GM19328 (cell line): ENCODE measurements at regions not wholly inside any gene's neighbourhood (a gene's known extent, or its start where the extent isn't known, plus 50 kb on each side); places are given as distances from the start of the nearest gene placed in this dataset.

Experiments used
- ATAC-seq: cut with Tn5 transposase; IDR thresholded peaks from one replicate; pipeline ENCODE4 v1.9.1; 2021; ENCODE audit warnings: mild to moderate bottlenecking, moderate library complexity; ENCODE audit not compliant: unreplicated experiment

DNA sequence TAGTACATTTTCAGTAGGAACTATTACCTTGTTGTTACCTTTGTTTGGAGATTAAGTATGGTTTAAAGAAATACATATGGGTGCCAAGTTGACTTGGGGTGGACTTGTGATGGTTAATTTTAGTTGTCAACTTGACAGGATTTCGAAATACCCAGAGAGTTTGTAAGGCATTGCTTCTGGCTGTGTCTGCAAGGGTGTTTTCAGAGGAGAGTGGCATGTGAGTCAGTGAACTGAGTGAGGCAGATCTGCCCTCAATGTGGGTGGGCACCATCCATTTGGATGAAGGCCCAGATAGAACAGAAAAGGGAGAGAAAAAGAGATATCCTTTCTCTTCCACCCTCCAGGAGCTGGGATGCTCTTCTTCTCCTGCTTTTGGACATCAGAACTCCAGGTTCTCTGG is 315.5 kb downstream of the GPATCH2 start:
- ATAC-seq = no peak

GRCh38 chr1:217313096-217313495 is 317.8 kb downstream of the GPATCH2 start:
- no peak for ATAC-seq

- ATAC-seq = no peak
Observed at GRCh38 chr1:217311766-217312165, 319.1 kb downstream of the GPATCH2 start.

DNA sequence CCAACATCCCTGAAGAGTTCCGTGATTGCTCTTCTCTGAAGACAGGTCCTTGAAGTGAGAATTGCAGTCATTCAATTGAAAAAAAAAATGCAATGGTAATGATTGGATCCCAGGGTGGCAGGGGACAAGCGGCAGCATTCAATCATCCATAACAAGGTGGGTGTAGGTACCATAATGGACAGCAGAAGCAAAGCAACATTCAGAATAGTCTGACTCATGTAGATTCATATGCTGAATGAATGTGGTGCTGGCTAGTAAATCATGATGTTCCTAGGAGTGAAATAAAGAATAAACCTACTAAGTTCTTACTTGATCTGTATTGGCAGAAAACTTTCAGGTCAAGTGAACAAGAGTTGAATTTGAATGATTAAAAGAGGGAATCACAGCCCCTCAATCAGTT is 319.6 kb downstream of the GPATCH2 start:
- ATAC-seq = no peak

DNA sequence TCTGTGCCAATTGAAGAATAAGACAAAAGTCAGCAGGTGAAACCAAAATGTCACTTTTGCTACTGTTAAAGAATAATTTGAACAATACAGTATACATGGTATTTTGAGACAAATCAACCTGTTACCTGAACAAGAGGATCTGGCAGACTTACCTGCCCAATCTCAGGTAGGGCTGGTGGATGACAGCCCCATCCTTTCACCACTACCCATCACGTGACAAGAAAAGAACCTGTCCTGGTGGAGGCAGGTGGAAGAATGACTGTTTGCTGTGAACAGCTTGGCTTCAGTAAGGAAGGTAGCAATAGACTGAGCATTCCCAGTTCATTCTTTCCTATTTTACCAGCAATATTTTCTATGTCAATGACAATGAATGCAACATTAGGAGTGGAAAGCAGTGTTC is 349.6 kb downstream of the GPATCH2 start:
- ATAC-seq = no peak

DNA sequence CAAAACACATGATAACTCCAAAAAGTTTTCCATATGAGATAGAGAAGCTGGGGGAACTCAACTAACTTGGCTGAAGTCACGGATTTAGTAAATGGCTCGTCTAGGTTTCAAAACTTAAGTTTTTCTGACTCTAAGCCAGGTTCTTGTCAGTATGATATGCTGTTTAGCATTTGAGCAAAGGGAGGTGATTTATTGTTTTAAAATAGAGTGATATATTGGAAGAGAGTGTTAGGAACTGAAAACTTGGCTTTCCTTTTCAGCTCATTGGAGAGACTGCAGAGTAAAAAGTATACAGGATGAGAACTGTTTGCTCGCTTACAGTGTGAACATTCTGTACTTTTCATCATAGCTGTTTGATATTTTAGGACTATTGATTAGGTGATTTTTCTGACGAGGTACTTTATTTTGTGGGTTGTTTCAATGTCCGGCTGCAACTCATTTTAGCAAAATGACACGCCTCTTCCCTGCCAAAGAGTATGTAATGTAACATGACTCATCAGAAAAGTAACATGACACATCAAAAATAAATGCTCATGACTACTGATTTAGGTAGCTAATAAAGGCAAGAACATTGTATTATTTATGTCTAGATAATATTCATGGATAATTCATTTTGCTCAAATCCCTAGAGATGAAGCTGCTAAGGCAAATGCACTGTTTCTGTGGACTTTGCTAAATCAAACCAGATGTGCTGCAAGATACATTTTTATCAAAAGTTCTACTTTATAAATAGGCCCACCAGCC is 355.1 kb downstream of the GPATCH2 start:
- no peak for ATAC-seq

- no peak for ATAC-seq
Observed at GRCh38 chr1:217274927-217275654, 355.8 kb downstream of the GPATCH2 start.

DNA sequence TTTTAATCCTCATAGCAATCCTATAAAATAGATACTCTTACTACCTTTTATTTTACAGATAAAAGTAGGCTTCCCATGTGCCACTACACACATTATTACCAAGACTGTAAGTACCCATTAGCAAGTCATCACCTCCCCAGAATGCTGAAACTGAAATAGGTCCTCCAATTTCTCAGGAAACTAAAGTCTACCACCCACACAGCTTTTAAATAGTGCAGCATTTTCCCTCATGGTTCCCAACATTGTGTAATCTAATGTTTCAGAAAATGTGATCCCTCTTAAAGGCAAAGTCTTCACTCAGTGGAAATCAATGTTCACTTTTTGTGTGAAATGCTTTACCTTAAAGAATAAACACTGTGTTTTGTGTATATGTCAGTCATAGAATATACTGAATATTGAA is 356.5 kb downstream of the GPATCH2 start:
- ATAC-seq = no peak

- no peak for ATAC-seq
Observed at GRCh38 chr1:217273866-217274265, 357.0 kb downstream of the GPATCH2 start.

DNA sequence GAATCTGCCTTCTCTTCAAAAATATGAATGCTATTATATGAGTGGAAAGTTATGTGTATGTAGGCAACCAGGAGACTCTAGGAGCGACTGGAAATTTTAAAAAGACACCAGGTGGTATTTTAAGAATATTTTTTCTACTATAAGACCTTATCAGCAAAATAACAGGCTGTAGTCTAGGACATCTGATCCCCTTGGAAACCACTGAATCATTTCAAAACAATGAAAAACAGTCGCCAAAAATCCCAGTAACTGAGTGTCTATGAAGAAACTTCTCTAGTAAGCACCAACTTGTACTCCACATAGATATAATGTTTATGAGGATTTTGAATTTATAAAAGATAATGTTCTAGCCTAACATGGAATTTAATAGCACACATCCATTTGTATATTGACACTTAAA is 358.5 kb downstream of the GPATCH2 start:
- no peak for ATAC-seq

DNA sequence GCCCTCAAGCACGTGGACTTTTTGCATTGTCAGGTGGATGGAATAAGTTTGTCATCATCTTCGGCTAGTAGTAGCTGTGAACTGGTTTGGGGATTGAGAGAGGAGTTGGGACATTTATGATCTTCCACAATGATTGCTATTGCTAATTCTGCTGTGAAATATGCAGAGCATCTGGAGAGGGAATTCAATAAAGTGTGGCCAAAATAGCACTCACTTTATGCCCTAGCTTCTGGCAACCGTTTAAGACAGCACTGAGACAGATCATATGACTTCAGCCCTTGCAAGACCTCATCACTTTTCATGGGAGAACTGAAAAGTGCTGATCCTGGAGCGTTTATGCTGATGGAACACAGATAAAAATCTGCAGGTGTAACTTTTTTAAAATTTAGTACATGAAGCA is 360.8 kb downstream of the GPATCH2 start:
- no peak for ATAC-seq

DNA sequence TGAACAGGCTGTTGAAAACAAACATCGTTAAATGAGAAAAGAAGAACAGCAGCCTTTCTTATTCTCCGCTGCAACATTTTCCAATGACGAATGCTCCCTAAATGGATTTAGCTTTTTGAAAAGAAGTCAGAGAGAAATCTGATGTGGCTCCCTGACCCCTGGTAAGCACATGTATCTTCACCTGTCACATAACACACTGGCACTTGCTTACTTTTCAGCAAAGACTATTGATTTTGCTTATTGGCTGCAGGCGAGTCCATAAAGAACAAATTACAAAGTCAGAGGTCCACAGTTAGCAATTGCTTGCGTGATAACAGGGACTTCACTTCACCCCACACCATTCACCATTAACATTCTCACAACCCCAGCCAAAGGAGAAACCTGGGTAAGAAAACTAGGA is 362.8 kb downstream of the GPATCH2 start:
- no peak for ATAC-seq

DNA sequence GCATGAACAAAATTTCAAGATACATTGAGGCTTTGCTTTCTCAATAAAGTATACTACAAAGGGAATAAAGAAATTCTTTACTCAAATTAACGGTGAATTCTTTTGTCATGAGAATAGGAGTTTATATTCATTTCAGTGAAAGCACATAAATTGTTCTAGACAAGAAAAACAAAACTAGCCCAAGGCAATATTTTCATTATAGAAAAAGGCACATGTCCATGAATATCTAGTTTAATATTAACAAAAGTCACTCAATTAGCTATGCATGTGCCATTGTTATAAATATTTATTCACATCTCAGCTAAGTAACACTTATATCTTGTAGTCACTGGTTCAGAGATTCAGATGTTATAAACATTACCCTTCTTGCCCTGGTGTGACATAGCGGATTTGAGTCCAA is 369.3 kb downstream of the GPATCH2 start:
- ATAC-seq = no peak

GRCh38 chr1:217260676-217261075 is 370.2 kb downstream of the GPATCH2 start:
- ATAC-seq = no peak

- ATAC-seq = no peak
Observed at GRCh38 chr1:217253985-217254384, 376.9 kb downstream of the GPATCH2 start.

DNA sequence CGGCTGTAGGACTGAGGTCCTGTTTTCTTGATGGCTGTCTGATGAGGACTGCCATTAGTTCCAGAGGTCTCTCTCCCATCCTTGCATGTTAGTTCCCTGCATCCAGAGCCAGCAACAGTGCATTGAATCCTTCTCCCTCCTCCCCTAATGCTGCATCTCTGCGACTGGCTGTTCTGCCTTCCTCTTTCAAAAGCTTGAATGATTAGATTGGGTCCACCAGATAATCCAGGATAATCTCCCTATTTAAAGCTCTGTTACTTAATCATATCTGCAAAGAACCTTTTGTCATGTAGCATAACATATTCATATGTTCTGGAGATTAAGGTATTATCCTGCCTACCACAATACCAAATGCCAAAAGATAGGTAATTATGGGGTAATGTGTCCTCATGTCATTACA is 377.5 kb downstream of the GPATCH2 start:
- no peak for ATAC-seq

GRCh38 chr1:217251121-217251520 is 379.8 kb downstream of the GPATCH2 start:
- no peak for ATAC-seq

GRCh38 chr1:217249857-217250256 is 381.0 kb downstream of the GPATCH2 start:
- ATAC-seq = no peak

DNA sequence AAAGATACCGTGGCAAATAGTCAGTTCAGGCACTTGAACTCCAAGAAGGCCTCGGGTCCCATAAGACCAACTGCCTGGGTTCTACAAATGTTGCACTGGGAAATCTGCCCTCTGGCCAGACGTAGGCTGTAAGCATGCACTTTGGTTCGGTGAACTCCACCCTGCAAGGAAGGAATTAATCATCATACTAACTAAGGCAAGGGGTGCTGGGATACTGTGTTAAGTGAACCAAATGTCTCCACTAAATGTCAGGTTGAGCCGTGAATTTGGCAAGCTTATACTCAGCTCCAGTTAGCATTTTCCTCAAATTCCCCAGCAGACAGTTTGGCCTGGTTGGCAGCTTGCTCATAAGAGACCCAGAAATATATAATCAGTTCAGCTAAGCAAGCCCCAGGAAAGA is 385.9 kb downstream of the GPATCH2 start:
- ATAC-seq = no peak

DNA sequence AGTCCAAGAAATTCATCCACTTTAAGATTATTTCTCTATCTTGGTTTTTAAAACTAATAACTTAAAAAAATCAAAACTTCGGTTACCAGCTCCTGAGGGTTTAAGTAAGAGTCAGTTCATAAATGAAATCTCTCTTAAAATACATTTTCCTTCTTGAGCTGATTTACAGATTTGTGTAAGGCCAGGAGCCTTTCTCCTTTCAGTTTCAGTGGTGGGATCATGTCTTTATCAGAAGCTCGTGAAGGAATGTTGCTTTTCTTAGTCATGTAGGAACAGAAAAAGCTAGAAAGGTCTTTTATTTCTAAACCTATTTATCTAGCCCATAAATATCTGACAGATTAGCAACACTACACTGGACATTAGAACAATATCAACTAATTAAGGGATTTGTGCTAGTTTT is 390.2 kb downstream of the GPATCH2 start:
- no peak for ATAC-seq

DNA sequence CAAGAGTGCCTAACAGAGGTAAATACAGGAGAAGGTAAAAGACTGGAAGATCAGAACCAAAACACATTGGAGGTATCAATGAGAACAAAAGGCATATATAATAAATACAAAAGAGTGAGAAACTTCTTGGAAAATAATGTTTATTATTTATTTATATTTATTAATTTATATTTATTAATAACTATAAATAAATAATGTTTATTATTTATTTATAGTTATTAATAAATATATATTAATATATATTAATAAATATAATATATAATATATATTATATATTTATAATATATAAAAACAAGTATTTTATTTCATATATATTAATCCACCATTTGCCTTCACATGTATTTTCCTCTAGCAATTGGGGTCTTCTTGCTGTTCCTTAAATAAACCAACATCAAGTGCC is 391.9 kb downstream of the GPATCH2 start:
- ATAC-seq = no peak

GRCh38 chr1:217230412-217230811 is 400.5 kb downstream of the GPATCH2 start:
- no peak for ATAC-seq

DNA sequence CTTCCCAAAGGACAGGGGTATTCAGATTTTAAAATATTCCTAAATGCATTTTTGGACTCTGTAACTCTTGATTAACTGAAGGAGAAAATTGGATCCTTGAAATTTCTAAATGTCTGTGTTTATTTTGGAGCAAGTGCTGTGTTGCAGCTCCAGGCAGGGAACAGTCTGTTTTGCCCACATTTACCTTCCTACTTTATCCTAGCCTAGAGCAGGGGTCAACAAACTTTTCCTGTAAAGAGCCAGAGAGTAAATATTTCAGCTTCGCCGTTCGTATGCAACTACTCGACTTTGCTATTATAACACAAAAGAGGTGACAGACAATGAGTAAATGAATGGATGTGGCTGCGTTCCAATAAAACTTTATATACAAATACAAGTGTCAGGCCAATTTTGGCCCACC is 402.2 kb downstream of the GPATCH2 start:
- ATAC-seq = no peak
